ENCODE measurements at regions not wholly inside any gene's neighbourhood (a gene's known extent, or its start where the extent isn't known, plus 50 kb on each side); places are given as distances from the start of the nearest gene placed in this dataset.

DNA sequence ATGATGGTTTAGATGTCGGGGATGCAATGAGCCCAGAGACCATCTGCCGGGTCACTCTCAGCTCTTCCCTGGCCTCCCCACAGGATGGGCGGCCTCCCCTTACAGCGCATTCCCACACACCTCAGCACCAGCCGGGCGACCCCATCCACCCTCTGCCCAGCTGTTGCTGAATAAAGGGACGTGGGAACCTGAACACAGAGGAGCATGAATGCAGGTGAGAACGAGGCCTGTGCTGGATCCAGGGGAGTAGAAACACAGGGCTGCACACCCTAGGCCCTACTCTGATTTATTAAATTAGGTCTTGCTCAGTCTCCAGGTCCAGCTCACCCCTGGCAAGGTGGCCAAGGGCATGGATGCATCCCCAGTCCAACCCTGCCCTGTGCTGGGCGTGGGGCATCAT, 180.5 kb downstream of the CTTN start:
- 90% methylated on average over 2 of the region's 9 CpGs for WGBS (ENCODE audit: insufficient coverage, low coverage, low lambda C conversion rate, missing lambda C conversion rate)
- TF ChIP-seq, protein P1, sequence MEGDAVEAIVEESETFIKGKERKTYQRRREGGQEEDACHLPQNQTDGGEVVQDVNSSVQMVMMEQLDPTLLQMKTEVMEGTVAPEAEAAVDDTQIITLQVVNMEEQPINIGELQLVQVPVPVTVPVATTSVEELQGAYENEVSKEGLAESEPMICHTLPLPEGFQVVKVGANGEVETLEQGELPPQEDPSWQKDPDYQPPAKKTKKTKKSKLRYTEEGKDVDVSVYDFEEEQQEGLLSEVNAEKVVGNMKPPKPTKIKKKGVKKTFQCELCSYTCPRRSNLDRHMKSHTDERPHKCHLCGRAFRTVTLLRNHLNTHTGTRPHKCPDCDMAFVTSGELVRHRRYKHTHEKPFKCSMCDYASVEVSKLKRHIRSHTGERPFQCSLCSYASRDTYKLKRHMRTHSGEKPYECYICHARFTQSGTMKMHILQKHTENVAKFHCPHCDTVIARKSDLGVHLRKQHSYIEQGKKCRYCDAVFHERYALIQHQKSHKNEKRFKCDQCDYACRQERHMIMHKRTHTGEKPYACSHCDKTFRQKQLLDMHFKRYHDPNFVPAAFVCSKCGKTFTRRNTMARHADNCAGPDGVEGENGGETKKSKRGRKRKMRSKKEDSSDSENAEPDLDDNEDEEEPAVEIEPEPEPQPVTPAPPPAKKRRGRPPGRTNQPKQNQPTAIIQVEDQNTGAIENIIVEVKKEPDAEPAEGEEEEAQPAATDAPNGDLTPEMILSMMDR (IDR thresholded peaks at IDR 0.05), result no peak
- TF ChIP-seq POLR2A (IDR thresholded peaks at IDR 0.05), result no peak
- Histone ChIP-seq H3K27ac (no peak overlapping the region), H3K9me3 (no peaks in the 10 kb centered on the region), H3K27me3 (no peaks in the 10 kb centered on the region), H3K4me3 (no peak overlapping the region), H3K4me1 (peaks cover 0 to 12% (median 0%) of the 10 kb centered on the region in 4 donors), H3K36me3 (no peaks in the 10 kb centered on the region)
- intact Hi-C loops (cut with DNase I), result no loop called here
- no peak for ATAC-seq
- no peak for DNase-seq

- ATAC-seq (no peak), DNase-seq (no peak)
- Histone ChIP-seq H3K4me1 (peaks cover 0 to 12% (median 0%) of the 10 kb centered on the region in 4 donors), H3K27ac (no peak overlapping the region), H3K4me3 (no peak overlapping the region), H3K36me3 (no peaks in the 10 kb centered on the region), H3K27me3 (no peaks in the 10 kb centered on the region), H3K9me3 (no peaks in the 10 kb centered on the region)
- no peak for TF ChIP-seq POLR2A (IDR thresholded peaks at IDR 0.05)
- TF ChIP-seq, protein P1 (IDR thresholded peaks at IDR 0.05), result no peak
- intact Hi-C loops (cut with DNase I), result no loop called here
- WGBS (ENCODE audit: insufficient coverage, low coverage, low lambda C conversion rate, missing lambda C conversion rate), result 91% methylated on average over 7 of the region's 14 CpGs
Measured at GRCh38 chr11:70579316-70579955, 181.1 kb downstream of the CTTN start.

DNA sequence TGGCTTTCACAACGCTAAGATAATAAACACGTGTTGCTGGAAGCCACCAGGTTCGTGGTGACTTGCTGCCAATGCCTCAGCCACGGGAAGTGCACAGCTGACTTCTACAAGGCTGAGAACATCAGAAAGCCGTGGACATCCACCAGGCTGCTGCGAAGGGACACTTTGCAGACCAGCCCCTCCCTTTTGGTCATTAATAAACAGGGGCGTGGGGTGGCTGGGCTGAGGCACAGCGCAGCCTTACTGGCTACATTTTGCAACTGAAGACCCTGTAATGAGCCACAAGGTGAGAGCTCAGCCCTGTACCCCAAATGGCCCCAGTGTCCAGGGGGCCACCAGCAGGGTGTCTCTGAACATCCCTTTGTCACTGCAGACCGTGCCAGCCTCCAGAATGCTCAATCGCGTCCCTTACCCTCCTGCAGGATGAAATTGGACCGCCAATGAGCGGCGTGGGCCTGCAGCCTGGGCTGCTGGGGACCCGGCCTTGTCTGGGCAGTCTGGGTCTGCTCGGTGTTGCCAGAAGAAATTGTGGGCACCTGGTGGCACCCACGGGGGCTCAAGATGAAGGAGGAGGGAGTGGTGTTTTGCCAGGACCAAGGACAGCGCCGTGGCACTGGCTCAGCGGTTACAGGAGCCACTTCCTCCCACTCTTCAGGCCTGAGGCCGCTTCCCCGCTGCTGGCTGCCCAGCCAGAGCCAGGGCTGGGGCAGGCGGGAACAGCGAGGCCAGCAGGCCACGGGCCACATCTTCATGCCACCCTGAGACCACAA, 181.9 kb downstream of the CTTN start:
- H3K4me1 ChIP-seq, result peaks cover 0 to 6% (median 0%) of the 10 kb centered on the region in 4 donors
- no peak overlapping the region for H3K27ac ChIP-seq
- no peaks in the 10 kb centered on the region for H3K27me3 ChIP-seq
- TF ChIP-seq, protein P1 (IDR thresholded peaks at IDR 0.05), result no peak
- no peak for TF ChIP-seq POLR2A (IDR thresholded peaks at IDR 0.05)
- ATAC-seq, result peak in 1 of 4 donors; percentile 21
- intact Hi-C loops (cut with DNase I), result no loop called here
- DNase-seq, result no peak
- no peaks in the 10 kb centered on the region for H3K9me3 ChIP-seq
- H3K4me3 ChIP-seq, result no peak overlapping the region
- no peaks in the 10 kb centered on the region for H3K36me3 ChIP-seq
- WGBS (ENCODE audit: insufficient coverage, low coverage, low lambda C conversion rate, missing lambda C conversion rate), result 0% methylated on average over 2 of the region's 25 CpGs

- TF ChIP-seq, protein P1 (IDR thresholded peaks at IDR 0.05), result no peak
- TF ChIP-seq POLR2A (IDR thresholded peaks at IDR 0.05), result no peak
- H3K36me3 ChIP-seq, result no peaks in the 10 kb centered on the region
- intact Hi-C loops (cut with DNase I), result no loop called here
- ATAC-seq, result no peak
- no peak overlapping the region for H3K27ac ChIP-seq
- H3K4me1 ChIP-seq, result no peaks in the 10 kb centered on the region
- H3K27me3 ChIP-seq, result no peaks in the 10 kb centered on the region
- no CpG with 5 or more reads among the region's 25 CpGs for WGBS (ENCODE audit: insufficient coverage, low coverage, low lambda C conversion rate, missing lambda C conversion rate)
- no peak overlapping the region for H3K4me3 ChIP-seq
- H3K9me3 ChIP-seq, result no peaks in the 10 kb centered on the region
- DNase-seq, result peak in 1 of 3 donors; percentile 37
Measured at GRCh38 chr11:70581991-70582885, 183.9 kb downstream of the CTTN start.
